GM18502 (cell line): ENCODE measurements at regions not wholly inside any gene's neighbourhood (a gene's known extent, or its start where the extent isn't known, plus 50 kb on each side); places are given as distances from the start of the nearest gene placed in this dataset.

Source experiments
- ATAC-seq: cut with Tn5 transposase; IDR thresholded peaks from one replicate; pipeline ENCODE4 v1.9.1; 2021; ENCODE audit warnings: mild to moderate bottlenecking; ENCODE audit not compliant: unreplicated experiment, poor library complexity

DNA sequence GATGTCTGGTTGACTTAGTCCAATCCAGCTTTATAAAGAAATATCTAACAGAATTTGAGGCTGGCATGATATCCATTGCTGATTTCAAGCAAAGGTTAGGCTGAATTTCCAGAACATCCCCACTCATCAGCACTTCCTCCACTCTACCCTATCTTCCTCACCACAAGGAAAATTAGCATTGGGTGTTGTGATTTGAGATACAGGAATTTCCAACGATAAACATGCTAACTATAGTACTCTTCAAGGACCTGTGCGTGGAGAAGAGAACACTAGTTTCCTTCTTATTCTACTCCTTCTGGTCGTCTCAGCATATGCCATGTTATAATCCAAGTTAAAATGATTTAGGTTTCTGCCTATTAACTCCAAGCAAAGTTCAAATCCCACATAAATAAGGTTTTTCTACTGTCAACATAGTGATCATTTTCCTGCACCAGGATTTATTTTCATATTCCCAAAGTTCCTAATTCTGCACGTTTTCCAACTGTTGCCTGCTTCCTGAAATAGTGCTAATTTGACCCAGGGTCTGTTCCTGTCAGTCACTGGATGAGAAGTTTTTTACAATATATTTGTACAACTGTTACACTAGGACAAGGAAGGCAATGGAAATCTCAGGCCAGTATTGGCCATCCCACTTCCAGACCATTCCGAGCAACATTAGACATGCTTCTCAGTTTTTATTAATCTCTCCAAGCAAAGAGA lies 177.6 kb upstream of the EDNRA start:
- ATAC-seq = no peak

DNA sequence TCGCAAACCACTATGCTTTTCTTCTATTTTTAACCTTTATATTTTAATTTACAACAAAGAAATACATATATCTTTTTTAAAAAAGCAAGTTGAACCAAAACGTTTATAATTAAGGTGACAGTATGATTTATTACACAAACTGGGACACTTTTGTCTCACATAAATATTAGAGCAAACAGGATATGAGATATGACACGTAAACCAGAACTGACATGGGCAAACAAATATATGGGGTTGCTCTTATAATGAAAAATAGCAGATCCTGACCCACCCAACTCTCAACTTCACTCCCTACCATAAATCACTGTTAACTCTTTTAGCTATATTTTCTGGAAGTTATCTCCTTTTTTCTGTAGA lies 177.0 kb upstream of the EDNRA start:
- ATAC-seq = no peak

DNA sequence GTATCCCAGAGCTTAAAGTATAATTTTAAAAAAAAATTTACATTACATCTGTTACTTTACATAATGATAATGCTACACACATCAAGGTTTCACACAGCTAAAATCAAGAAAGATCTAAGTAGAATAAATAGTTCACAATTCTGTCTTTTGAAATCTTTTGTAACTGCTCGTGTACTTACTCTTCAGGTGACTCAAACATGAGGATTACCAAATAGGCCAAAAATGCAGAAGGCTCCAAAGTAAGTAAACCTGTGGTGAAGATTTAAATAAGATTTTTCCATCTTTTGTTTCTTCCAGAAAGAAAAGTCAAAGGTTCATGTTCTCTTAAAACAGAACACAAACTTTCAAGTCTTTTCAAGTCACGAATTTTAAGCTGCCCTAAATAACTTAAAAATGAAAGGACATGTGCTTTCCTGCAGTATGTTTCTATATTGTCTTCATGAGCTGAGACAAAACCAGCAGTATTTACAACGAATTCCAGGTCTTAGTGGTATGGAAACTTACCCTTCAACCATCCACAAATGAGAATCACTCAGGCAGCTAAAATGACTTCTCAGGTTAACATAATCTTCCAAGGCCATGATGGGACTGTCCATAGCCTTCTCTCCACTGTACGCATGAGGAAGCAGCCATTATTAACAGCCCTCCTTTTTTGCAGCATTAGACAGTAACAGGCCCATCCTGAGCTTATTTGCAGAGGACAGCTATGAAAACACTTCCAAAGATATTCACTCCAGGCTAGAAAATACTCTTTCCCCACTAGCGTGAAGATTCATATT lies 172.8 kb upstream of the EDNRA start:
- no peak for ATAC-seq

DNA sequence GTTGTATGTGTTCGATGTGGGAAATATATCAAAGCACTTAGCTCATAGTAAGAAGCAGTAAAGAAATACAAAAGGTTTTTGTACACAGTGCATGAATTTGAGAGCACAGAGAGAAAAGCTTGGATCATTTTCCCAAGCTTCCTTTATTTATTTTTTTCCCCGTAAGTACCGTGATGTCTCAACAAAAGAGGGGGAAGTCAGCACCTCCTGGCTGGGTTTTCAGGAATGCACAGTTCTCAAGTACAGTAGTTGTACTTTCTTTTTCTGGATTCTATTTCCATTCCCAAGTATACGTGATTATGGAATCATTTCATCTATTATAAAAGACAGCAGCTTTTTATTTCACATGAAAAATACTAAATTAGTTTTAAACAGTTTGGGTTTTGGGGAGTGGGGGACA lies 171.5 kb upstream of the EDNRA start:
- no peak for ATAC-seq

DNA sequence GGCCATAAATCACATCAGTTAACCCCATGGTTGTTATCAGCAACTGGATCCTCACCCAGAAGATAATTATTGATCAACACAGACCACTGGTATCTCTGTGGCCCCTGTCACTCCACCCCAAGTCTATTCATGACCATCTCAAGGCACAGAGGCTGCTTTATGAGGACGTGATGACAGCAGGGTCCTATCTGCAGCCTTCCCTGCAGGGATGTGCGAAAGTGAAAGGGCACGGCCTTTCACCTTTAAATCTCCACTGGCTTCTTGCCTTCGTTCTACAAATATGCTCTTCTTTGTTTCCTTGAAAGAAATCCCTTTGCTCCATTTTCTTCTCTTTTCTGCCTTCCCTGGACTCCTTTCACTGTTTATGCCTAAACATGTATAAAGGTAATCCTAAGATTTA lies 170.6 kb upstream of the EDNRA start:
- ATAC-seq = no peak

DNA sequence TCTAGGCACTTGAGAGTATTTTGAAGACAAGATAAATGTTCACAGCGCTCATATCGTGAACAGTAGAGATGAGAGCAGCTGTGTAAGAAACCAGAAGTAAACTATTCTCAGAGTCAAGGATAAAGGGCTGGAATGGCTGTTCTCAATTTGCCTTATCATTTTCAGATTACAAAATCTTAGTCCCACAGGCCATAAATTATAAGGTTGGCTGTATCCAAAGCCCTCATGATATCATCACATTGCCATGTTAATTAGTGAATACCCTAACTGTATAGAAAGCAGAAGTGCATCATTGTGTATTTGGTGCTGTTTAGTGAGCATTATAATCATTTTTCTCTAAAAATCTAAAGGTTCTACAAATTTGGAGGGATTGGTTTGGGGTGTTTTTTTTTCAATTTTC lies 168.9 kb upstream of the EDNRA start:
- no peak for ATAC-seq

DNA sequence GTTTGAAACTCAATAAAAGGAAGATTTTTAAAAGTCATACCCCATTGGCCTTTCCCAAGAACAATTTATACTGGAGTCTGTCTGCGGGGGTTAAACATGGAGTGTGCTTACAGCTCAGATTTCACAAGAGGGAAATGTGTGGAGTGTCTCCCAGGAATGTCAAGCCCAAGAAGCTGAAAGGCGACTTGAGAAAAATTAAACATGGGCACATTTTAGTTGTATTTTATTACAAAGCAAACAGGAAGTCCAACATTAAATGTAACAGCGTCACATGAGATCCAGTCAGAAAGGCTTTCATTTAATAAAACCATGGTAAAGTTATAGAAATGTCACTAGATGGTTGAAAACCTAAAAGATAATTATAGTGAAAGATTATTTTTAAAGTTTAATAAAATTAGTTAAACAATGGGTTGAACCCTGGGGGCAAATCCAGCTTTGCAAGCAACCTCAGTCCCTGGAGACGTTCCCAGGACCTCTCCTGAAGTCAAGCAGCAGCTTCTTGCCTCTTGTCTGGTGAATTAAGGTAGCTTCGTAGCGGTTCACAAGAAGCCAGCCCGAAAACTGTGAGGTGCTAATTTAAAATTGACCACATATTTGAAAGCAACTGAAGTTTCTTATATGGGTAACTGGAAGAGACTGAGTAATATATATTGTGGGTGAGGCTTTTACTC lies 168.4 kb upstream of the EDNRA start:
- no peak for ATAC-seq

DNA sequence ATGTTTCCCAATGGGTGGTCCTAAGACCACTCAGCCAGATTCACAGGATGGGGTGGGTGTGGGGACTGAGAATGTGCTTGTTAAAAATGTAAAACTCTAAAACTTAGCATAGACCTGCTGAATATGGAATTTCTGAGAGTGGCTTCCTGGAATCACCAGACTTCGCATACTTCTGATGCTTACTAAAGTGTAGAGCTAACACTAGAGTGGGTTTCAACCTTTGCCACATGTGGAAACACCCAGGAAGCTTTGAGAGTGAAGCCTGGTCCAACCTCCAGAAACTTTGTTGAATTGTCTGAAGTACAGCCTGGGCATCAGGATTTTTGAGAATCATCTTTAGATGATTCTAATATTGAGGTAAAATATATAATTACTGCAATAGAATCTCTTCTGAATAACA lies 167.8 kb upstream of the EDNRA start:
- ATAC-seq = no peak

DNA sequence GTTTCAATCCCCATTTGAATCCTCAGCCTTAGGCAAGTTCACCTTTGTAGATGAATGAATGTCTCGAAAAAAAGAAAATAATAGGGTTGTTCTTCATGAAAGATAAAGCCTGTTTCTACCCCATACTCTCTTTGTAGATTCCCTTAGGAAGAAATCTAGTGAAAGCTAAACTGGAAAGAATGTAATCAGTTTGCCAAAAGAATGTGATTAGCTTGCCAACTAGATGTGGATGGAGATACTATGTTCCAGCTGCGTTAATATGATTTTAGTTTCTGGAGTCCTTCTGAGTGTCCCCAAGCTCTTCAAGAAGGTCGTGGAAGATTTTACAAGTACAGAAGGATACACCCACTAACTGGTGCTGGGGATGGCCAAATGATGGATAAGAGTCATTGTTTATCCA lies 162.3 kb upstream of the EDNRA start:
- no peak for ATAC-seq

DNA sequence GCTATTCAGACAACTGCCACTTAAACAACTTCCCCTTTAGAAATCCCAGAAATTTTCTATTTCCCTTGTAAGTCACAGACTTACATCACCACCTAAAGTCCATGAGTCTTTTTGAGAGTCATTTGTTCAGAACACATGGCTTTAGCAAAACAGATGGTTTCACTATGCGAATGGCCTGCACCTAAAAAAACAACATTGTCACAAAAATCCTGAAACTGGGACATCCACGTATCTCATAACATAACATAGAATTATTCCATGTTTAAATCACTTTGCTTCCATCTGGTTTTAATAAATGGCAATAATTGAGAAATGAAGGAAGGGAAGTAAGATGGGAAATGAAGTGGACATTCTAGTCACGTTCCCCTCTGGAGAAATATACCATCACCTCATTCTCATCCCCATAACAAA lies 155.3 kb upstream of the EDNRA start:
- ATAC-seq = no peak

DNA sequence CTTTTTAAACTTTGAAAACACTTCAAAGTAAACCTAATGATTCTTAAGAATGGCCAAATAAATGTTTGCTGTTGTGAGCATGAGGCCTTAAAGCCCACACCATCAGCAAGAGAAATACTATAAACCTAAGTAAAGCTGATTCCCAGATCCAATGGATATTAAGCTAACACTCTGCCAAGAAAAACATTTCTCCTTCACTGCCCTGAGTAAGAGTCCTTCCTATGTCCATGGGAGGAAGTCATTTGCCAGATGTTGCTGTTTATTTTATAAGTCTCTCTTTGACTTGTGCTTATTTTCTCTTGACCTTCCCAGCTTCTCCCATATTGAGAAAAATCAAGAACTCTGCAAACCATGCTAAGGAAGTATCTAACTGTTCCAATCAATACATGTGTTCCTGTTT lies 154.3 kb upstream of the EDNRA start:
- no peak for ATAC-seq

DNA sequence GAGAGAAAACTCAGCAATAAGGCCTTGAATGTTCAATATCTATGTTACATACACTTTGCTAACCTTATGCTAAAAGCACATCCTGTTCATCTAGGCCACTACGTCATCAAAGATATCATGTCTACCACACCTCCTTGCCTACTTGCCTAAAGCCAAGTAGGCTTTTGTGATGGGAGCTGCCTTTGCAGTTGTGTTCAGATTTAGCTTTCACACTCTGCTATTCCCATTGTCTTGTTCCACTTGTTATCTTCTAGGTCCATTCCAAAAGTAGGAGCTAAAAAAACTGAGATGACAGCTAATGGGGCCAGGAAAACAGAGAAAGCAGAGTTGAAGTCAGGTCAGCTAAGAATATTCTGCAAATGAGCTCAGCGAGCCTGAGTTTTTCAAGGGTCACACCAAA lies 153.6 kb upstream of the EDNRA start:
- no peak for ATAC-seq

DNA sequence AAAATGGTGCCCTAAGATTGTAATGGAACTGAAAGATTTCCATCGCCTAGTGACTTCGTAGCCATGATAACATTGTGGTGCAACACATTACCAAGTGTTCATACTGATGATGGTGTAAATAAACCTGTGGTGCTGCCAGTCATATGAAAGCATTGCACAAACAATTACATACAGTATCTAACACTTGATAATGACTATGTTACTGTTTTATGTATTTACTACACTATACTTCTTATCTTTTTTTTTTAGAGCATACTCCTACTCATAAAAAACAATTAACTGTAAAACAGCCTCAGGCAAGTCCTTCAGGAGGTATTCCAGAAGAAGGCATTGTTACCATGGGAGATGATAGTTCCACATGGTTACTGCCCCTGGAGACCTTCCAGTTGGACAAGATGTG lies 152.7 kb upstream of the EDNRA start:
- ATAC-seq = no peak

DNA sequence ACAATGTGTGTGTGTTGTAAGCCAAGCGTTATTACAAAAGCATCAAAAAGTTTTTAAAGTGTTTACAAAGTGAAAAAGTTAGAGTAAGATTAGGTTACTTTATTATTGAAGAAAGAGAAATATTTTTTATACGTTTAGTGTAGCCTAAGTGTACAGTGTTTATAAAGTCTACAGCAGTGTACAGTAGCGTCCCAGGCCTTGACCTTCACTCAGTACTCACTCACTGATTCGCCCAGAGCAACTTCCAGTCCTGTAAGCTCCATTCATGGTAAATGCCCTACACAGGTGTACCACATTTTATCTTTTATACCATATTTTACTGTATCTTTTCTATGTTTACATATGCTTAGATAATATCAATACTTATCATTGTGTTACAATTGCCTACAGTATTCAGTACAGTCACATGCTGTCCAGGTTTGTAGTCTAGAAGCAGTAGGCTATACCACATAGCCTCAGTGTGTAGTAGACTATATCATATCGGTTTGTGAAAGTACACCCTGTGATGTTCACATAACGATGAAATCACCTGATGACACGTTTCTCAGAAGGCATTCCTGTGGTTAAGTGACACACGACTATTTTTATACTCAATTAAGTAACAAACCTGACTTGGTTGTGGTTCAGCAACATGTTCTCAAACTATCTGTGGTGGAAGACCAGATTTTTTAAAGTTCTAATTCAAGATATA lies 152.0 kb upstream of the EDNRA start:
- no peak for ATAC-seq

DNA sequence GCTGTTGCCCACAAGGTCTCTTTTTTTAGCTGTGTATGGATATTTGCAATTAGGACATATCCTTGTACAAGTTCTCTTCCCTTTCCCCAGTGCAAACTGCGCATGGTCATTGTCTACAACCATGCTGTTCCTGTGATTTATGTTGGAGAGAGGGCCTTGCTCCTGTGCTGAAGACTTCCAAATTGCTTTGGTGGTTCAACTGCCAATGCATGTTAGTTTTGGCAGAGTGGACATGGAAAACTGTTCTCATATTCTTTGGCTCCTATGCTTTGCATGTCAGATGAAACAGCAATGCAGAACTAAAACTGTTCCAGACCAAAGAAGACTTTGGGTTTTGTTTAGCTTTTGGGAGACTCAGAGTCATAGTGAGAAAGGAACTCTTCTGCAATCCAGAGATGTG lies 148.8 kb upstream of the EDNRA start:
- ATAC-seq = no peak

DNA sequence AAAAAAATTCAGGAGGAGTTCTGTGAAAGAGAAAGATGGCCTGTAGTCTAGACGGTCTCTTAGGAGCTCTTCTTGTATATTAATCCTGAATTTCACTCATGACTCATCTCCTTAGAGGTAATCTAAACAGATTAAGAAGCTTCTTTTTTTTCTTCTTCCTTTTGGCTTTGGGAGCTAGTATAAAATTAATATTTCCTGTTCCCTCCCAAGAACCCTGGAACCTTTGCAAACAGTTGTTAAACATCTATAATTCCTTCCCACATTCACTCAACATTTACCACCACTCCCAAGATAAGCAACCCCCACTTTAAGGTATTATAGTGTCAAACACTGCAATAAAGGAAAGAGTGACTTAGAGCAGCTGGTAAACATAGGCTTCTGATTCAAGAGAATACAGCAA lies 146.4 kb upstream of the EDNRA start:
- no peak for ATAC-seq

DNA sequence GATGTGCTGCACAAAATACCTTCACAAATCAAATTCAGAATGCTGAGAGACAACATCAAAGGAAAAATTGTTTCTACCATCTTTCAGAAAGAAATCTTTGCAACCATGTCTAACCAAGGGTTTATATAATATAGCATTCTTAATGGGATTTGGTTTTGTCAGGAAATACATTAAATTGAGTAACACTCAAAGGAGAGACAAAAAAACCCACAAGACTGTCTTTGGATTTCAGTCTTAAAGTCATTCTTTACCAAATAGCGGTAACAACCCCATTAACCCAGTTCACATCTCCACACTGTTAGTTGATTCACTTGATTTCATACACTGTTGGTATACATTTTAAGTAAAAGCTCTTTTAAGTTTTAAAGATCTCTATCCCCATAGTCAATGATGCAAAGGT lies 145.7 kb upstream of the EDNRA start:
- no peak for ATAC-seq

DNA sequence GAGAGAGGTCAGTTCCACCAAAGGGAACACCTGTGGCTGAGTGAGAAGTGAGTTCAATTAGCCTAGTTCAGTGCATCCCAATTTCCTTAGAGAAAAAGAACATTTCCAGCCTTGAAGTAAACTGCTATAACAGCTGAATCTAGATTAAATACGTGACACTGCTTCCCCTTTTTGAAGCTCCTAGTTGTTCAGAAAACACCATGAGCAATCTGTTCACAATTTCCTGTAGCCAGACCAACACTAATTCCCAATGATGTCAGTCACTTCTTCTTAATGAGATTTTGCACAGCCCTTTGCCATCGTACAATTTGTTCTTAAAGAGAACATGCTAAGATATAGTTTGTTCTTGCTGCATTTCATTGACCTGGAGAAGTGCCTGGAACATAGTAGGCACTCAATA lies 144.6 kb upstream of the EDNRA start:
- no peak for ATAC-seq

DNA sequence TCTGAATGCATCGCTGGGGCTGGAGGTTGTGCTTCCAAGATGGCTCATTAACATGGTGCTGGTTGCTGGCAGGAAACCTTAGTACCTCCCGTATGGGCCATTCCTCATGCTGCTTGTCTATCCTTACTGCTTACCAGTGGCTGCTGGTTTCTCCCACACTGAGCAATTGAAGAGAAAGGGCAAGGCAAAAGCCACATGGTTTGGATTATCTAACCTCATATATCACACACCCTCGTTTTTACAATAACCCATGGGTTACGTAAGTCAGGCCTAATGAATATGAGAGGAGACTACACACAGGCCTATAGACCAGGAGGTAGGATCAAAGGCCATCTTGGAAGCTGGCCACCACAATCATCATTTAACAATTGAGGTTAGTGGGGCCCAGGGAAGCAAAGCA lies 141.8 kb upstream of the EDNRA start:
- no peak for ATAC-seq

DNA sequence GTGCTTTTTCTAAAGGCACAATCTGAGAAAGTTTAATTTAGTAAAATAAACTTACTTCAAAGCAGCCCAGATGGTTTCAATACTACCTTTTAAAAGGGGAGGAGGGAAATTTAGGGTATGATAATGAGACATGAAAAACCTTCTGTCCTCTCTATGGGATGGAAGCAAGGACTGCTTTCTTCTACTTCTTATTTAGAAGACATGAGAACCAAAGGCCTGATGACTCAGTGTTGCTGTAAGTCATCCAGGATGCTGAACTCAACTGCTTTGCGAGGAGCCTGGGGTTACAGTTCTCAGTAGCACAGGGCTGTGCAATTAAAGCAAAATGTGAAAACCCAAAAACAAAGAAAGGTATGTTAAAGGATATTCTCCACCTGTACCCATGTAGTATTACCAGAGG lies 140.8 kb upstream of the EDNRA start:
- no peak for ATAC-seq

DNA sequence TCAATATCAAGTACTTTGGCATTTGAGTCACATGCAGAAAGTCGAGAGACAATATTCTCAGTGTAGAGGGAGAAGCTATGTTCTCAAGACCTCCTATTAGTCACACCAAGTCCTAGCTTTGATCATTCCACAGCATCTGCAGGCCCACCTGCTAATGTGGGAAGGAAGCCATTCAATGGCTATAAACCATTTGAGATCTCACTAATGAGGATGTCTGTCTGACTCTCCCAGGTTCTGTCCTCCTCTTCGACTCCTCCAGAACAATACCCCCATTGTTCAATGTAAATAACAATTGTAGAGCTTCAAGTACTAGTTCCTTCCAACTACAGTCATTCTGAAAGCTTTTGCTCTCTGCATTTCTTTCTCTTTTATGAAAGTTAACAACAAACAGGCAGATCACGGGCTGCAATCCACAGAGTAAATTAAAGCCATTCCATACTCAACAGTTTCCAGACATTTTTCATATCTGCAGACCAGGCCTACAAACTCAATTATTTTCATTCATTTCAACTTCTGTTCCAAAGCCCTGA lies 140.2 kb upstream of the EDNRA start:
- ATAC-seq = no peak
